Glutamatergic neuron (in vitro differentiated cells): ENCODE measurements at regions not wholly inside any gene's neighbourhood (a gene's known extent, or its start where the extent isn't known, plus 50 kb on each side); places are given as distances from the start of the nearest gene placed in this dataset.

Source experiments
- DNase-seq: peaks from one replicate; pipeline ENCODE4 v3.0.0; 2022
- H3K27ac Mint-ChIP-seq: one replicate; pipeline ENCODE4 v1.8.0; 2020; ENCODE audit warnings: mild to moderate bottlenecking, mixed read lengths, inconsistent platforms; ENCODE audit not compliant: unreplicated experiment
- H3K27me3 Mint-ChIP-seq: one replicate; pipeline ENCODE4 v1.8.0; 2020; ENCODE audit warnings: mild to moderate bottlenecking, moderate library complexity, mixed read lengths, inconsistent platforms; ENCODE audit not compliant: unreplicated experiment
- H3K36me3 Mint-ChIP-seq: one replicate; pipeline ENCODE4 v1.8.0; 2020; ENCODE audit warnings: mild to moderate bottlenecking, mixed read lengths, inconsistent platforms; ENCODE audit not compliant: unreplicated experiment
- H3K4me1 Mint-ChIP-seq: one replicate; pipeline ENCODE4 v1.8.0; 2020; ENCODE audit warnings: mild to moderate bottlenecking, low read depth, mixed read lengths, inconsistent platforms; ENCODE audit not compliant: unreplicated experiment
- H3K4me3 Mint-ChIP-seq: one replicate; pipeline ENCODE4 v1.8.0; 2020; ENCODE audit warnings: mild to moderate bottlenecking, mixed read lengths, inconsistent platforms; ENCODE audit not compliant: unreplicated experiment
- H3K9me3 Mint-ChIP-seq: one replicate; pipeline ENCODE4 v1.8.0; 2020; ENCODE audit warnings: mild to moderate bottlenecking, moderate library complexity, mixed read lengths, inconsistent platforms; ENCODE audit not compliant: unreplicated experiment
- TF ChIP-seq, protein P1 (sequence below): fragments of 200-600 bp; sonication (generic); IDR thresholded peaks from one replicate; pipeline ENCODE4 v1.5.0; 2021; ENCODE audit not compliant: partially characterized antibody, unreplicated experiment

- TF ChIP-seq, protein P1, sequence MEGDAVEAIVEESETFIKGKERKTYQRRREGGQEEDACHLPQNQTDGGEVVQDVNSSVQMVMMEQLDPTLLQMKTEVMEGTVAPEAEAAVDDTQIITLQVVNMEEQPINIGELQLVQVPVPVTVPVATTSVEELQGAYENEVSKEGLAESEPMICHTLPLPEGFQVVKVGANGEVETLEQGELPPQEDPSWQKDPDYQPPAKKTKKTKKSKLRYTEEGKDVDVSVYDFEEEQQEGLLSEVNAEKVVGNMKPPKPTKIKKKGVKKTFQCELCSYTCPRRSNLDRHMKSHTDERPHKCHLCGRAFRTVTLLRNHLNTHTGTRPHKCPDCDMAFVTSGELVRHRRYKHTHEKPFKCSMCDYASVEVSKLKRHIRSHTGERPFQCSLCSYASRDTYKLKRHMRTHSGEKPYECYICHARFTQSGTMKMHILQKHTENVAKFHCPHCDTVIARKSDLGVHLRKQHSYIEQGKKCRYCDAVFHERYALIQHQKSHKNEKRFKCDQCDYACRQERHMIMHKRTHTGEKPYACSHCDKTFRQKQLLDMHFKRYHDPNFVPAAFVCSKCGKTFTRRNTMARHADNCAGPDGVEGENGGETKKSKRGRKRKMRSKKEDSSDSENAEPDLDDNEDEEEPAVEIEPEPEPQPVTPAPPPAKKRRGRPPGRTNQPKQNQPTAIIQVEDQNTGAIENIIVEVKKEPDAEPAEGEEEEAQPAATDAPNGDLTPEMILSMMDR, result no peak
Measured at GRCh38 chr12:13422291-13422690, 225.8 kb downstream of the EMP1 start.

DNA sequence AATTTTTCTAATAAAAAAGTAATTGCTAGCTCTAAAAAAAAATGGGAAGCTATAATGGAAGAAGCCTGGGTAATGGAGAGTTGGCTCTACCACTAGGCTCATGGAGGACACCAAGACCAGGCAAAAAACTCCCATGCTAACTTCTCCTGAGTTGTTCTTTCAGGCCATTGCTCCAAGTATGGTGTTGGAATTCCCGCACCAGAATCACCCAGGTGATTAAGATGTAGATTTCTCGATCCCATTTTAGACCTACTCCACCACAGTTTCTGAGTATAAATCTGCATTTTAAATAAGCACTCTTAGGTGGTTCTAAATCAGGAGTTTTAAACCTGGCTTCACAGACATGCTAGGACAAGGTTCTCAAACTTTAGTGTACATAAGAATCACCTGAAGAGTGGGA, 221.0 kb downstream of the EMP1 start:
- TF ChIP-seq, protein P1, result no peak
- H3K4me1 Mint-ChIP-seq, result no peaks in the 10 kb centered on the region
- no peak for DNase-seq

More at GRCh38 chr12:13422291-13422690, 225.8 kb downstream of the EMP1 start:
- peaks cover under 1% of the 10 kb centered on the region for H3K36me3 Mint-ChIP-seq
- no peaks in the 10 kb centered on the region for H3K9me3 Mint-ChIP-seq
- peaks cover 4% of the 10 kb centered on the region for H3K27me3 Mint-ChIP-seq
- no peak for DNase-seq
- H3K27ac Mint-ChIP-seq, result no peak overlapping the region
- no peaks in the 10 kb centered on the region for H3K4me1 Mint-ChIP-seq
- no peak overlapping the region for H3K4me3 Mint-ChIP-seq

DNA sequence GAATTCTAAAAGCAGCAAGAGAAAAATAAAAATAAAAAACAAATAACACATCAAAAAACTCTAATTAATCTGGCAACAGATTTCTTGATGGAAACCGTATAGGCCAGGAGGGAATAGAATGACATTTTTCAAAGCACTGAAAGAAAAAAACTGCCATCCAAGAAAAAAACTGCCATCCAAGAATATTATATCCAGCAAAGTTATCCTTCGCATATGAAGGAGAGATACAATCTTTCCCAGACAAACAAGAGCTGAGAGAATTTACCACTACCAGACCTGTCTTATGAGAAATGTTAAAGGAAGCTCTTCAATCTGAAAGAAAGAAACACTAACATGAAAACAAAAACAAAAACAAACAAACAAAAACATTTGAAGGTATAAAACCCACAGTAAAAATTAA, 214.8 kb downstream of the EMP1 start:
- peaks cover 6% of the 10 kb centered on the region for H3K9me3 Mint-ChIP-seq
- no peaks in the 10 kb centered on the region for H3K27me3 Mint-ChIP-seq
- H3K4me3 Mint-ChIP-seq, result no peak overlapping the region
- H3K27ac Mint-ChIP-seq, result no peak overlapping the region
- H3K4me1 Mint-ChIP-seq, result no peaks in the 10 kb centered on the region
- peaks cover 13% of the 10 kb centered on the region for H3K36me3 Mint-ChIP-seq
- no peak for DNase-seq
- TF ChIP-seq, protein P1, result no peak

More for the DNA sequence above, 221.0 kb downstream of the EMP1 start:
- Mint-ChIP-seq H3K4me3 (no peak overlapping the region), H3K36me3 (no peaks in the 10 kb centered on the region), H3K27ac (no peak overlapping the region), H3K27me3 (peaks cover 2% of the 10 kb centered on the region), H3K9me3 (no peaks in the 10 kb centered on the region)

DNA sequence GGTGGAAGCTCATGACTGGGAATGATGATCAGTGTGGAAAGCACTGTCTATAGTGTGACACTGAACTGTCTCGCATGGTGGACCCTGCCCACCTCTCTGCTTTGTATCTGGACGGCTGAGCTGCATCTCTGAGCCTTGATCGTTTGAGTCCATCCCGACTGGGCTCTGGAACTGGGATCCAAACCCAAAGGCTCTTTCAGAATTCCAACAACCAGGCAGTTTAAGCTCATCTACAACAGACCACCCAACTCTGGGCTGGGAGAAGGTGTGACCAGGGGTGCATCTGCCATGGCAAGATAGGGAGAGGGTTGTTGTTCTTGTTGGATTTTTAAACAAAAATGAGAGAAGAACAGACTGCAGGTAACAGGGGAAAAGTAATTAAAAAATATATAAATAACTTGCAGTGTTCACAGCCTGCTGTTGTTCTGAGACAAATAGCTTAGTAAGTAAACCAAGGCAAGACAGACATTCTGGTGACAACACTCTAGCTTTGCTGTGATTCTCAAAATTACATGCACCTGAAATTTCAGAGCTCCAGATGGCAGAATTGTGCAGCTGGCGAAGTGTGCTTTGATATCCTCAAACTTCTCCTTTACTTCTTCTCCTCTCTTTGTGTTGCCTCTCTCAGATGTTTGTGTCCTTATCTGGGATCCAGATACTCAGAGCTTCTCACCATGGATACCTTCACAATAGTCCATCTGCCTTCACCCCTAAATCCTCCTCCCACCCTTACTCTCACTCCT, 209.6 kb downstream of the EMP1 start:
- H3K9me3 Mint-ChIP-seq, result peaks cover 5% of the 10 kb centered on the region
- no peak for DNase-seq
- no peaks in the 10 kb centered on the region for H3K4me1 Mint-ChIP-seq
- no peak overlapping the region for H3K27ac Mint-ChIP-seq
- peaks cover 11% of the 10 kb centered on the region for H3K36me3 Mint-ChIP-seq
- H3K27me3 Mint-ChIP-seq, result no peaks in the 10 kb centered on the region
- no peak overlapping the region for H3K4me3 Mint-ChIP-seq
- TF ChIP-seq, protein P1, result no peak

- Mint-ChIP-seq H3K4me3 (no peak overlapping the region), H3K27me3 (no peaks in the 10 kb centered on the region), H3K27ac (peak overlapping the region; percentile 9), H3K4me1 (no peaks in the 10 kb centered on the region), H3K36me3 (peaks cover 5% of the 10 kb centered on the region), H3K9me3 (no peaks in the 10 kb centered on the region)
- no peak for DNase-seq
- TF ChIP-seq, protein P1, result no peak
Measured at GRCh38 chr12:13404631-13405473, 208.3 kb downstream of the EMP1 start.
